ENCODE measurements at regions not wholly inside any gene's neighbourhood (a gene's known extent, or its start where the extent isn't known, plus 50 kb on each side); places are given as distances from the start of the nearest gene placed in this dataset.
A peak's percentile ranks its signal among the peaks of the same experiment; 100 is the strongest.
"Not testable (repeated sequence)": the region's sequence is repeated elsewhere in the genome, so short reads cannot be mapped to it uniquely, and the experiment has no call there.

DNA sequence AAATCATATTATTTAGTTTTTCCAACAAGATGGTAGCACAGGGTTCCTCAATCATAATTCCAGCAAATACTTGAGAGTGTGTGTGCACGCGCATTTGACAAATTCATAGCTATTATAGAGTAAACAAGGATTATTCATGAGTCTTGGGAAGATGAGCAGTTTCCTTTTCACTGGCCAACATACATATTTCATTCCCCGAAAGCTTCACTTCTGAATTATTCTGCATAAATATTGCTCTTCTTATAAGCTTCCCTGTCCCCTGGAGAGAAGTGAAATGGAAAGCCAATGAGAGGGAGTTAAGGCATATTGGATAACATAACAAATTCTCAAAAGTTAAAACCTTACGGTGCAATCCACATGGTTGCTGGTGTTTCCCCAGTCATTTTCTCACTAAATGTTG lies 386.4 kb upstream of the SEMA6A start:
- no peak for DNase-seq (ENCODE audit: low read depth)
- TF ChIP-seq, protein P1, sequence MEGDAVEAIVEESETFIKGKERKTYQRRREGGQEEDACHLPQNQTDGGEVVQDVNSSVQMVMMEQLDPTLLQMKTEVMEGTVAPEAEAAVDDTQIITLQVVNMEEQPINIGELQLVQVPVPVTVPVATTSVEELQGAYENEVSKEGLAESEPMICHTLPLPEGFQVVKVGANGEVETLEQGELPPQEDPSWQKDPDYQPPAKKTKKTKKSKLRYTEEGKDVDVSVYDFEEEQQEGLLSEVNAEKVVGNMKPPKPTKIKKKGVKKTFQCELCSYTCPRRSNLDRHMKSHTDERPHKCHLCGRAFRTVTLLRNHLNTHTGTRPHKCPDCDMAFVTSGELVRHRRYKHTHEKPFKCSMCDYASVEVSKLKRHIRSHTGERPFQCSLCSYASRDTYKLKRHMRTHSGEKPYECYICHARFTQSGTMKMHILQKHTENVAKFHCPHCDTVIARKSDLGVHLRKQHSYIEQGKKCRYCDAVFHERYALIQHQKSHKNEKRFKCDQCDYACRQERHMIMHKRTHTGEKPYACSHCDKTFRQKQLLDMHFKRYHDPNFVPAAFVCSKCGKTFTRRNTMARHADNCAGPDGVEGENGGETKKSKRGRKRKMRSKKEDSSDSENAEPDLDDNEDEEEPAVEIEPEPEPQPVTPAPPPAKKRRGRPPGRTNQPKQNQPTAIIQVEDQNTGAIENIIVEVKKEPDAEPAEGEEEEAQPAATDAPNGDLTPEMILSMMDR (conservative IDR thresholded peaks at IDR 0.05; ENCODE audit: low read depth, low read length): no peak
- no peak overlapping the region for H3K4me3 ChIP-seq (ENCODE audit: low read depth, low read length)

DNA sequence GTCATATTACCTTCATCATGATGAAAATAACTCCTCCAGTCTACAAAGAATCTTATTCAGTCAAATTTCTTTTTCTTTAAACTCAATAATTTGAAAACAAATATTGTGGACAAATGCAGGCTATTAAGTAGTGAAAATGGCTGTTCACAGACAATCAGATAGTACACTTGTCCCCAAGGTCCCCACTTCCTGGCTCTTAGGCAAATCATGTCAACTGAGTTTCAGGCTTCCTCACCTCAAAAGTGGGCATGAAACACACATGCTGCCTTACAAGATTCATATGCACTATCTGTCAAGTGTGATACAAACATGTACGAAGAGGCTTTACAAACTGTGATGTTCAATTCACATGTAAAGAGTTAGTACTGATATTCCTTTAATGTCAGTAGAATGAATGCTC lies 385.2 kb upstream of the SEMA6A start:
- no peak overlapping the region for H3K4me3 ChIP-seq (ENCODE audit: low read depth, low read length)
- TF ChIP-seq, protein P1 (conservative IDR thresholded peaks at IDR 0.05; ENCODE audit: low read depth, low read length): no peak
- no peak for DNase-seq (ENCODE audit: low read depth)

DNA sequence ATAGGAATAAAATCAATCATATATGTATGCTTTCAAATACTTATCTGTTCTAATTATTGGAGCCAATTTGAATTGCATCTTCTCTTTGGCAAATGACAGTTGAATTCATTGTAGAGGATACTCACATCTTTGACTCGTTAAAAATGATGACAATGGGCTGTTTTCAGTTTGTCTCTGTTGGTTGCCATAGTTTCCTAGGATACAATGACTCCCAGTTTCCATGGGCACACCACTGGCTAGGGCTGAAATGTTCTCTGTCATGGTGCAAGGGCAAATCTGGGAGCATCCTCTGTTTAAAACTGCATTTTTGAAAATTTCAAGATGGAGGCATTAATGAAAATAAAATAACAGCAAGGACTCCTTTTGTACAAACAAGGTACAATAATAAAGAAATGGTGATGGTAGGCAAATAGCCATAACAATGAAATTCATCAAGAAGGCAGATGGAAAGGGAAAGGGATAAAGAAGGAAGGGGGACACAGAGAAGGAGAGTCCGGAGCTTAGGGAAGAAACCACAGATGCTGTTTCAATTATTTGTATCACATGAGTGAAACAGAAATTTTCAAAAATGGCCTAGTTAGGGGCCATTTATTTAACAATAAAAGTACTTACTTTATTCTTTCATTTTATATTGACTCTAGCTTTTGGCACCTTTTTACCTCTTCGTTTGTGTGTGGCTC lies 378.8 kb upstream of the SEMA6A start:
- no peak overlapping the region for H3K4me3 ChIP-seq (ENCODE audit: low read depth, low read length)
- TF ChIP-seq, protein P1 (conservative IDR thresholded peaks at IDR 0.05; ENCODE audit: low read depth, low read length): no peak
- no peak for DNase-seq (ENCODE audit: low read depth)

DNA sequence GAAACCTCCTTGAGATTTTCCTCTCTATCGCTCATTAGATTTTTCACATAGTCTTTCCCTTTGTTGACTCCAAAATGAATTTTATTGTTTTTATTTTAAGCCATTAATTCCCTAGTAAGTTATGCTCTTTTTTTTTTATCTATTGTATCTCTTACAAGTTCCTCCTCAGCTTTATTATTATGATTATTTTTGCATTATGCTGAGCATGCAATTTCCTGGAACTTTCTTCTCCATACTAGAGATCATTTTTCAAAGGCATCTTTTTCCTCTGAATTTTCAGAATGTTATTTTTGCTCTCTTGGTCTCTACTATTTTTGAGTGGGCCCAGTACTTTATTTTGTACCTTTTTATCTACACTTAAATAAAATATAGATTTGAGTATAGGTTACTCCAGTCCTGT lies 376.6 kb upstream of the SEMA6A start:
- DNase-seq (ENCODE audit: low read depth): no peak
- H3K4me3 ChIP-seq (ENCODE audit: low read depth, low read length): no peak overlapping the region
- TF ChIP-seq, protein P1 (conservative IDR thresholded peaks at IDR 0.05; ENCODE audit: low read depth, low read length): no peak

DNA sequence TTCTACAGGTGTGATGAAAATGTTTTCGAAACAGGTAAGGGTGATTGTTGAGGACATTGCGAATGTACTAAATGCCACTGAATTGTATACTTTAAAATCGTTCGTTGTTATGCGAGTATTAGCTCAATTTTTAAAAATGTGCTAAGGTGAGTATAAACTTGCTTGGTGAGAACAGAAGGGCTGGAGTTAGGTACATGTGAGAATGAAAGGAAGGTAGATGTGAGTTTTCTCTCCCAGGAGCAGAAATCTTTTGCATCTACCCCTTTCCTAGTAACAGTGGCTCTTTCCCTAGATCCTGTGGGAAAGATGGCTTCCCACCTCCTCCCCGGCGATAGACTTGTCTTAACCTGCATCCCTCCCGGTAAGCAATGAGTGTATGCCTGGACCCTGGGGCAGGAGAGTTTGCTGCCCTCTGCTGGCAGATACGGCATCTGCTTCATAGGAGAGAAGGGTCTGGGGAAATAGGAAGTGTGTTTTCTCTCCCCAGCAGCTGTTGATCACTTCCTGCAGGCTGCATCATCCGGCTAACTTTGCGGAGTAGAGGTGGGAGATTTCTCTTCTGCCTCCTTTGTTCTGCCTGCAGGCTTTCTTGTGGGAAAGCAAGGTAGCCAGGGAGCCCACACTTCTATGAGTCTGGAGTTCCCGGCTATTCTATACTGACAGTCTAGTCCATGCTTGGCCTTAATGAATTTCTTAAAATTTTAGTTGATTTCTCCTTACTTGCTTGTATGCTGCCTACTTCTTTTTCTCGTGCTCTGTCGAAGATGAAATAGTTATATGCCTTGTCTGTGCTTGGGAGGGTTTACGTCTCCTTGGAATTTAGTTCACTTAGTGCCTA lies 373.3 kb upstream of the SEMA6A start:
- DNase-seq (ENCODE audit: low read depth): peak; percentile 10
- TF ChIP-seq, protein P1 (conservative IDR thresholded peaks at IDR 0.05; ENCODE audit: low read depth, low read length): peak; percentile 94
- H3K4me3 ChIP-seq (ENCODE audit: low read depth, low read length): no peak overlapping the region

DNA sequence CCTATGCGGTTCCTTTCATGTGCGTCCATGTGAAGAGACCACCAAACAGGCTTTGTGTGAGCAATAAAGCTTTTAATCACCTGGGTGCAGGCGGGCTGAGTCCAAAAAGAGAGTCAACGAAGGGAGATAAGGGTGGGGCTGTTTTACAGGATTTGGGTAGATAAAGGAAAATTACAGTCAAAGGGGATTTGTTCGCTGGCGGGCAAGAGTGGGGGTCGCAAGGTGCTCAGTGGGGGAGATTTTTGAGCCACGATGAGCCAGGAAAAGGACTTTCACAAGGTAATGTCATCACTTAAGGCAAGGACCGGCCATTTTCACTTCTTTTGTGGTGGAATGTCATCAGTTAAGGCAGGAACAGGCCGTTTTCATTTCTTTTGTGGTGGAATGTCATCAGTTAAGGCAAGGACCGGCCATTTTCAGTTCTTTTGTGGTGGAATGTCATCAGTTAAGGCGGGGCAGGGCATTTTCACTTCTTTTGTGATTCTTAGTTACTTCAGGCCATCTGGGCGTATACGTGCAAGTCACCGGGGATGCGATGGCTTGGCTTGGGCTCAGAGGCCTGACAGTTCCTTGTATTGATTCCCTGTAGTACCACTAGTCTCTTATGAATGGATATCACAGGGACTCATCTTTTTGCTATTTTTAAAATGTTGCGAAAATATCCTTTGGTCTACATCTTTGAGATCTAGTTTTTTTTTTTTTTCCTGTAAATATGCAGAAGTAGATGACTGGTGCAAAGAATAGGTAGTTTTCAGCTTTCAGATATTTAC lies 371.2 kb upstream of the SEMA6A start:
- not testable (repeated sequence) for DNase-seq (ENCODE audit: low read depth); H3K4me3 ChIP-seq (ENCODE audit: low read depth, low read length)

DNA sequence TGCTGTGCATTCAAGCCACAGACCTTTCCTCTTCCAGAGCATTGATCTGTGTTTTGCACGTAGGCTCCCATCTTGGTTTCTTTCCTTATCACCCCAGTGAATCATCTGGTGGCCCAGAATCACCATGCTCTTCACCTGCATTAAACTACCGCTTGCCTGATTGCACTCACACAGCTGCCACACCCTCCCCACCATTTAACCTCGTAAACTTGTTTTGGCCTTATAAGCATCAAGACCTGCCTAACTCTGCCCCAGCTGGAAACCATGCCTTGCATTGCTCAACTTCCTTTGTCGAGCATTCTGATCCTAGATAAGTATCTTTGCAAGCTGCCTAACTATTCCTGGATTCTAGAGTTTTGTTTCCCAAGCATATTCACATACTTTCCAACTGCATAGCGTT lies 369.6 kb upstream of the SEMA6A start:
- H3K4me3 ChIP-seq (ENCODE audit: low read depth, low read length): no peak overlapping the region
- TF ChIP-seq, protein P1 (conservative IDR thresholded peaks at IDR 0.05; ENCODE audit: low read depth, low read length): no peak
- no peak for DNase-seq (ENCODE audit: low read depth)
